SK-N-SH treated with all-trans-retinoic acid at 6 μM for 48 hours (cell line): ENCODE measurements at regions not wholly inside any gene's neighbourhood (a gene's known extent, or its start where the extent isn't known, plus 50 kb on each side); places are given as distances from the start of the nearest gene placed in this dataset.

Source experiments
- ATAC-seq: fragments of 200-7000 bp; cut with Tn5 transposase; 3 replicates; pipeline ENCODE4 v1.9.1; 2020; ENCODE audit warnings: mild to moderate bottlenecking, moderate library complexity
- ARNTL ChIP-seq: fragments of 450-650 bp; formaldehyde crosslinking; IDR thresholded peaks from 2 replicates; pipeline ENCODE4 v1.5.0; 2020; ENCODE audit warnings: low read depth, mild to moderate bottlenecking, moderate library complexity, borderline replicate concordance
- BACH2 ChIP-seq: fragments of 250-450 bp; sonication (Bioruptor Pico); IDR thresholded peaks from 2 replicates; pipeline ENCODE4 v1.9.0; 2021; ENCODE audit warnings: mild to moderate bottlenecking, borderline replicate concordance
- CREB5 ChIP-seq: fragments of 250-450 bp; sonication (Bioruptor Pico); IDR thresholded peaks from 2 replicates; pipeline ENCODE4 v1.5.1; 2020; ENCODE audit warnings: low read depth, mild to moderate bottlenecking, moderate library complexity
- CSDC2 ChIP-seq: fragments of 250-450 bp; sonication (Bioruptor Pico); IDR thresholded peaks from 2 replicates; pipeline ENCODE4 v1.5.0; 2020; ENCODE audit warnings: mild to moderate bottlenecking, moderate library complexity
- CSRNP3 ChIP-seq: fragments of 250-450 bp; sonication (Bioruptor Pico); IDR thresholded peaks from 2 replicates; pipeline ENCODE4 v1.5.1; 2021; ENCODE audit warnings: mild to moderate bottlenecking, moderate library complexity
- ESRRG ChIP-seq: fragments of 250-450 bp; sonication (Bioruptor Pico); IDR thresholded peaks from 2 replicates; pipeline ENCODE4 v1.6.1; 2021; ENCODE audit warnings: mild to moderate bottlenecking
- GLIS3 ChIP-seq: fragments of 250-450 bp; sonication (Bioruptor Pico); IDR thresholded peaks from 2 replicates; pipeline ENCODE4 v1.5.0; 2020; ENCODE audit warnings: mild to moderate bottlenecking, moderate library complexity
- ISL1 ChIP-seq: fragments of 250-450 bp; sonication (Bioruptor Pico); IDR thresholded peaks from 2 replicates; pipeline ENCODE4 v2.1.2; 2022; ENCODE audit warnings: mild to moderate bottlenecking, moderate library complexity
- OSR1 ChIP-seq: fragments of 250-450 bp; sonication (Bioruptor Pico); IDR thresholded peaks from 2 replicates; pipeline ENCODE4 v1.8.0; 2022; ENCODE audit warnings: moderate library complexity, mild to moderate bottlenecking, inconsistent platforms
- PATZ1 ChIP-seq: fragments of 250-450 bp; sonication (Bioruptor Pico); IDR thresholded peaks from 2 replicates; pipeline ENCODE4 v1.8.0; 2020; ENCODE audit warnings: mild to moderate bottlenecking, moderate library complexity, borderline replicate concordance
- POU6F1 ChIP-seq: fragments of 250-450 bp; sonication (Bioruptor Pico); IDR thresholded peaks from 2 replicates; pipeline ENCODE4 v1.8.0; 2021; ENCODE audit warnings: low read depth, mild to moderate bottlenecking, moderate library complexity, borderline replicate concordance
- PPARA ChIP-seq: fragments of 250-450 bp; sonication (Bioruptor Pico); IDR thresholded peaks from 2 replicates; pipeline ENCODE4 v1.5.0; 2020; ENCODE audit warnings: mild to moderate bottlenecking, borderline replicate concordance
- RARB ChIP-seq: fragments of 250-450 bp; sonication (Bioruptor Pico); IDR thresholded peaks from 2 replicates; pipeline ENCODE4 v1.8.0; 2021; ENCODE audit warnings: mild to moderate bottlenecking, moderate library complexity
- SNAI2 ChIP-seq: fragments of 250-450 bp; sonication (Bioruptor Pico); IDR thresholded peaks from 2 replicates; pipeline ENCODE4 v1.5.0; 2020; ENCODE audit warnings: mild to moderate bottlenecking, moderate library complexity
- TOX ChIP-seq: fragments of 250-450 bp; sonication (Bioruptor Pico); IDR thresholded peaks from 2 replicates; pipeline ENCODE4 v1.8.0; 2021; ENCODE audit warnings: mild to moderate bottlenecking, moderate library complexity, borderline replicate concordance
- ZC3H10 ChIP-seq: fragments of 250-450 bp; sonication (Bioruptor Pico); IDR thresholded peaks from 2 replicates; pipeline ENCODE4 v1.5.1; 2021; ENCODE audit warnings: mild to moderate bottlenecking, moderate library complexity
- ZFP3 ChIP-seq: fragments of 250-450 bp; sonication (Bioruptor Pico); IDR thresholded peaks from 2 replicates; pipeline ENCODE4 v1.5.0; 2020; ENCODE audit warnings: mild to moderate bottlenecking, moderate library complexity
- ZFP30 ChIP-seq: fragments of 450-650 bp; formaldehyde crosslinking; IDR thresholded peaks from 2 replicates; pipeline ENCODE4 v1.5.0; 2022; ENCODE audit warnings: mild to moderate bottlenecking, moderate library complexity
- ZNF565 ChIP-seq: fragments of 450-650 bp; formaldehyde crosslinking; conservative IDR thresholded peaks from 2 replicates; pipeline ENCODE4 v1.5.0; 2020; ENCODE audit warnings: low read depth, mild to moderate bottlenecking, moderate library complexity
- ZNF70 ChIP-seq: fragments of 450-650 bp; formaldehyde crosslinking; IDR thresholded peaks from 2 replicates; pipeline ENCODE4 v1.5.0; 2020; ENCODE audit warnings: mild to moderate bottlenecking, moderate library complexity
- ZNF8 ChIP-seq: fragments of 450-650 bp; formaldehyde crosslinking; IDR thresholded peaks from 2 replicates; pipeline ENCODE4 v1.5.0; 2020; ENCODE audit warnings: mild to moderate bottlenecking, moderate library complexity

- ATAC-seq, result no peak
- no peak for TF ChIP-seq SNAI2
- TF ChIP-seq CREB5 (CRISPR knock-in tag), result no peak
- no peak for TF ChIP-seq ZC3H10
- no peak for TF ChIP-seq POU6F1 (CRISPR knock-in tag)
- no peak for TF ChIP-seq PPARA (CRISPR knock-in tag)
Measured at GRCh38 chr2:4139731-4140130, 436.4 kb downstream of the DCDC2C start.

- TF ChIP-seq RARB (CRISPR knock-in tag), result no peak
- TF ChIP-seq POU6F1 (CRISPR knock-in tag), result no peak
- TF ChIP-seq ARNTL (CRISPR knock-in tag), result no peak
- TF ChIP-seq BACH2 (CRISPR knock-in tag), result no peak
- no peak for TF ChIP-seq TOX (CRISPR knock-in tag)
- no peak for TF ChIP-seq ZNF8 (CRISPR knock-in tag)
- TF ChIP-seq ZFP30, result no peak
- no peak for TF ChIP-seq CSDC2 (CRISPR knock-in tag)
- TF ChIP-seq ZFP3 (CRISPR knock-in tag), result no peak
- TF ChIP-seq PPARA (CRISPR knock-in tag), result no peak
- no peak for TF ChIP-seq ISL1 (CRISPR knock-in tag)
- no peak for TF ChIP-seq ESRRG
- TF ChIP-seq CSRNP3, result no peak
- no peak for TF ChIP-seq SNAI2
- no peak for TF ChIP-seq ZNF565 (CRISPR knock-in tag)
- TF ChIP-seq ZNF70 (CRISPR knock-in tag), result no peak
- TF ChIP-seq CREB5 (CRISPR knock-in tag), result no peak
- TF ChIP-seq OSR1 (CRISPR knock-in tag), result no peak
- no peak for TF ChIP-seq PATZ1
- no peak for TF ChIP-seq GLIS3 (CRISPR knock-in tag)
- TF ChIP-seq, all 23 proteins: peak for 0
- ATAC-seq, result no peak
Measured at GRCh38 chr2:4140281-4140970, 437.1 kb downstream of the DCDC2C start.

GRCh38 chr2:4144731-4145130, 441.4 kb downstream of the DCDC2C start:
- TF ChIP-seq ZNF70 (CRISPR knock-in tag), result no peak
- TF ChIP-seq CSDC2 (CRISPR knock-in tag), result no peak
- TF ChIP-seq ZC3H10, result no peak
- no peak for ATAC-seq
